NCI-H460 (cell line): ENCODE measurements at regions not wholly inside any gene's neighbourhood (a gene's known extent, or its start where the extent isn't known, plus 50 kb on each side); places are given as distances from the start of the nearest gene placed in this dataset.
"Not testable (repeated sequence)": the region's sequence is repeated elsewhere in the genome, so short reads cannot be mapped to it uniquely, and the experiment has no call there.

ENCODE experiments used
- DNase-seq: peaks from one replicate; pipeline ENCODE4 v3.0.0-alpha.2; 2016; ENCODE audit warnings: low read depth; ENCODE audit errors: extremely low read depth

- DNase-seq: no peak
Observed at GRCh38 chr20:22814471-22815205, 220.5 kb upstream of the SSTR4 start.

DNA sequence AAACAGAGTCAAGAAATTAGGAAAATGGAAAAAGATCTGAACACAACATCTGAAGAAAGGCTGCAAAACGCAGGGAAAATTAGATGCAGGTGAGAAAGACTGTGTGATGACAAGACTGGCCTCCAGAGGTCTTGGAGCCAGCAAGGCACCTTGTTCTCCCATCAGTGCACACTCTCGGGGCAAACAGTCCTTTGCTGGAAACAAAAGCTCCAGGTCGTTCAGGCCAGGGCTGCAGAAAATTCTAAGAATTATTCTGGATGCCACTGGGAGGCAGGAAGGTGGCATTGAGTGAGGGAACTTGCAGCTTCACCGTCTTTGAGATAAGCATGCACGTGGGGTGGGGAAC lies 219.9 kb upstream of the SSTR4 start:
- DNase-seq: no peak

GRCh38 chr20:22815603-22816315 lies 219.4 kb upstream of the SSTR4 start:
- no peak for DNase-seq

- DNase-seq: no peak
Observed at GRCh38 chr20:22818636-22819035, 216.5 kb upstream of the SSTR4 start.

GRCh38 chr20:22819112-22819511 lies 216.0 kb upstream of the SSTR4 start:
- DNase-seq: no peak

DNA sequence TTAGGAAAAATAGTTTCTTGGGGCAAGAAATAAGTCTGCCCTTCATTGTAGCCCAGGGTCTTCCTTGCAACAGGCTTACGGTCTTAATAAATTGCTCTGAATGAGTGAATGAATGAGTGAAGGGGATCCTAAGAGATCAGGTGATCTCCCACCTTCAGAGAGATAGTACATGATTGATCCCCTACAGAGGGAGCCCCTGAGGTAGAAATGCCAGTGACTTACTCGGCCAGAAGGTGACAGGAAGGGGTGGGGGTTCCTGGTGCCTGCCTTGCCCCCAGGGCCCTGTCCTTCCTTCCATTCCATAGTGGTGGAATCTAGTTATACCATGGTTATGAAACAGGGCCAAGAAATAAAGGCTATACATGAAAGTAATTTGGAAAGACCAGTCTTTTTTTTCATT lies 215.3 kb upstream of the SSTR4 start:
- no peak for DNase-seq

DNA sequence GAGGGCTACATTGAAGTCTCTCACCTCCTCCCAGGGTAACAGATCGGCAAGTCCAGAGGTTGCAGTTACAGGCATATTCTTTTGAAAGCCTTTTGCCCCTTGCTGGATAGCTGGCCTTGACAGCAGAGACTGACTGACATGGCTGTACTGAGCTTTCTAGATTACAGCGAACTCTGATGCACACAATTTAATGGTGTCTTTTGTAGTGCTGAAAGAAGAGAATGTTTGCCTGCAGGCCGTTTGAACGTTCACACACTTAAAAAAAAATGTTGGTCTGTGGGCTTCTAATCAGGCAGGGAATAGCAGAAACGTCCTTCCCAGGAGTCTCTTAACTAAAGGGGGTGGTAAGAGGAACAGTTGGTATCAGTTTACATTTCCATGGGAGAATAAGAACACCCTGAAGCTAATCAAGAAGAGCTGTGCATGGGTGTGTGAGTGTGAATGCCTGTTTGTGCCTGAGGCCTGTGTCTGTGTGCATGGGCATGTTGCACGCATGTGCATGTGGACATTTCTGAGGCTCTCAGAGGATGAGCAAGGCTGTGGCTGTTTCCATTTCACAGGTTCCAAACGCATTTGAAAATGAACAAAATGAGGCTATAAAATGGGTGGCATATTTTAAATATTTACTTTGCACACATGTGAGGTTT lies 213.9 kb upstream of the SSTR4 start:
- no peak for DNase-seq

- no peak for DNase-seq
Observed at GRCh38 chr20:22821796-22822195, 213.3 kb upstream of the SSTR4 start.

- DNase-seq: no peak
Observed at GRCh38 chr20:22823119-22823518, 212.0 kb upstream of the SSTR4 start.

GRCh38 chr20:22824077-22824476 lies 211.0 kb upstream of the SSTR4 start:
- no peak for DNase-seq

- no peak for DNase-seq
Observed at GRCh38 chr20:22825076-22825475, 210.0 kb upstream of the SSTR4 start.

DNA sequence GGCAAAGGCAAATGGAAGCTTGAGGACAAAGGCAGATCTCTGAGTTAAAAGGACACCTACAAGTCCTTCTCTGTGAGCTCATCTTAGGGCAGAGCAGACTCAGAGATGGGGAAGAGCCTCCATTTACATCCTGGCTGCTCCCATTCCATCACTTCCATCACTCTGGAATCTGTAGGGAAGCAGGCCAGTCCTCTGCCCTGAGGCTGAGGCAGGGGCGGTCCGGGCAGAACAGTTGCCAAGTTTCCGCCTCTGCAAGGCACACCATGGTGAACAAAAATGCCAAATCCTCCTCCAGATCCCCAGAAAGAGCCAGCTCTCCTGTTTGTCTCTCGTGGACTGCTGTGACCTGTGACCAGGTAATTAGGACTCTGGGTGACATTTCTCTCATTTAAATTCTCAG lies 209.6 kb upstream of the SSTR4 start:
- no peak for DNase-seq

DNA sequence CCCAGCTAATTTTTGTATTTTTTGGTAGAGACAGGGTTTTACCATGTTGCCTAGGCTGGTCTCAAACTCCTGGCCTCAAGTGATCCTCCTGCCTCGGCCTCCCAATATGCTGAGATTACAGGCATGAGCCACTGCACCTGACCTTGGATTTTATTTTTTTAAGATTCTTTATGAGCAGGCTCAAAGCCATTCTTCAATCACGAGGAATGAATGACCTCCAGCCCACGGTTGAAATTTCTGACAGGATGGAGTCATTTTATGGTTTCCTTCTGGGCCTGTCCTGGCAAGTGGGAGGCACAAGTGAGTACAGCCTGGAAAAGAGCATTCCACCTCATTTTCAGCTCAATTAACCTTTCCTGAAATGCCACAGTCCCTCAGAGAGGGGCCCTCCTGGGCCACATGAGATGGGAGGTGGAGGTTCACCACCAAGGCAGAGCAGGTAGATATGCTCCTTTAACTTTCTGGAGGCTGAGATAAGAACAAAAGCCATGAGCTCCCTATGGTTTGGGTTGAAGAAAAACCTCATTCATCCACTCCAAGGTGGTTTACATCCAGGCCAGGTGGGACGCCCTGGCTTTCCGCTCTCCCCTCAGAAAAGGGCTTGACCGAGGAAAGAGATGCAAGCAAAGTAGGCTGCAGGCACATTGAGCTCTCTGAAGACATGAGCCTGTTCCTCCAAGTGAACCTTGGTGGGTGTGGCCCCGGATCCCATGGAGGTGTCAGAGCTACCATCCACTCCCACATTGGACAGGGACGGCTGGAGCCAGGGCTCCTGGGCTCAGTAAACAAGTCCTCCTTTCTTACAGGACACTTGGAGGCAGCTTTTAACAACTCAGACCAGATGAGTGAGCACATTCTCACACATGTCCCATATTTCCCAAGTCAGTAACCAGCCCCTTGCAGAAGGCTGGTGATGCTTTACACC lies 208.5 kb upstream of the SSTR4 start:
- no peak for DNase-seq

DNA sequence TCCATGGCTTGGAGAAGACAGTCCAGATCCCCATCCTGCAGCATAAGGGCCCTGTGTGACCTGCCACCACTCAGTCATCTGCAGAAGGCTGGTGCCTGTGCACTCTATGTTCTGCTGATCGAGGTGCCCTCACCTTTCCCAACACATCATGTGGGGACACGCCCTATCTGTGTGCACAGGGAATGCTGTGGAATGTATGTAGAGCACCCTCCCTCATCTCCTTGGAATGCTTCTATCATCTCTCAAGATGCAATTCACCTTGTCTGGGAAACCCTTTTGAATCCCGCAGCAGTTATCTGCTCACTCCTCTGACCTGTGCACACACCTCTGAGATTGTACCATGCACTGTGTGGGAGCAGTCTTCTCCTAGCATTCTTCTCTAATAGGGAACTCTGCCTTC lies 207.2 kb upstream of the SSTR4 start:
- DNase-seq: no peak

DNA sequence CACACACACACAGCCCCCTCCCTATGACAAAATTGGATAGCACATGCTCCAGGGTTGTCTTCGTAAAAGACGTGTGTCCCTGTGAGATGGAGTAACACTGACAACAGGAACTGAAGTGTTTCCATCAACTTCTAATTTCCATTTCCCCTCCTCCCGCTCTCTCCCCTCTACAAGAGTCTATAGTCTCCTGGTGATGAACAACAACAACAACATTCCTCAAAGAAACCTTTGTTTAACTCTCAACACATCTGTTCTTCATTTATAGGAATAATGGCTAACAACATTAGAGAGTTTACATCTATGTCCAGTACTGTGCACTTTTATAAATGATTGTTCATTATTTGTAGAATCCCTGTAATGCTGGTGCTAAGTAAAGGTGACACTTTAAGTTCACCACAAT lies 205.8 kb upstream of the SSTR4 start:
- no peak for DNase-seq

GRCh38 chr20:22830138-22830537 lies 205.0 kb upstream of the SSTR4 start:
- DNase-seq: no peak

- DNase-seq: not testable (repeated sequence)
Observed at GRCh38 chr20:22830715-22831114, 204.4 kb upstream of the SSTR4 start.

DNA sequence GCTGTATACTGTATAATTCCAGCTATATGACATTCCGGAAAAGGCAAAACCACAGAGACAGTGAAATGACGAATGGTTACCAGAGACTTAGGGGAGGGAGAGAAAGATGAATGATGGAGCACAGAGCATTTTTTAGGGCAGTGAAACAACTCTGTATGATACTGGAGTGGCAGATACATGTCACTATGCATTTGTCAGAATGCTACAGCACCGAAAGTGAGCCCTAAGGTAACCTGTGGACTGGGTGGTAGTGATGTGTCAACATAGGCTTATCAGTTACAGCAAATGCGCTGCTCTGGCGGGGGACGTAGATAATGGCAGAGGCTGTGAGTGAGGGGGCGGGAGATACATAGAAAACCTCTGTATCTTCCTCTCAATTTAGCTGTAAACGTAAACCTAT lies 201.3 kb upstream of the SSTR4 start:
- no peak for DNase-seq

DNA sequence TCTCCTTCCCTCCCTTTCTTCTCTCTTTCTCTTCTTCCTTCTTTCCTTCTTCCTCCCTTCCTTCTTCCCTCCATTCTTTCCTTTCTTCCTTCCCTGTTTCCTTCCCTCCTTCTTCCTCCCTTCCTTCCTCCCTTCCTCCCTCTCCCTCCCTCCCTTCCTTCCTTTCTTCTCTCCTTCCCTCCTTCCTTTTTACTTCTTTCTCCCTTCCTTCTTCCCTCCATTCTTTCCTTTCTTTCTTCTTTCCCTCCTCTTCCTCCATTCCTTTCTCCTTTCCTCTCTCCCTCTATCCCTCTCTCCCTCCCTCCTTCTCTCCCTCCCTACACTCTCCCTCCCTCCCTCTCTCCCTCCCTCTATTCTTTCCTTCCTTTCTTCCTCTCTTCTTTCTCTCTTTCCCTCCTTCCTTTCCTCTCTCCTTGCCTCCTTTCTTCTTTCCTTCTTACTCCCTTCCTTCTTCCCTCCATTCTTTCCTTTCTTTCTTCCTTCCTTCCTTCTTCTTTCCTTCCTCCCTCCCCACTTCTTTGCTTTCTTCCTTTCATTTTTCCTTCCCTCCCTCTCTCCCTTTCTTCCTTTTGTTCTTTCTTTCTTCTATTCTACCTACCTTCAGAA lies 200.4 kb upstream of the SSTR4 start:
- DNase-seq: no peak

GRCh38 chr20:22836211-22836610 lies 198.9 kb upstream of the SSTR4 start:
- DNase-seq: no peak

DNA sequence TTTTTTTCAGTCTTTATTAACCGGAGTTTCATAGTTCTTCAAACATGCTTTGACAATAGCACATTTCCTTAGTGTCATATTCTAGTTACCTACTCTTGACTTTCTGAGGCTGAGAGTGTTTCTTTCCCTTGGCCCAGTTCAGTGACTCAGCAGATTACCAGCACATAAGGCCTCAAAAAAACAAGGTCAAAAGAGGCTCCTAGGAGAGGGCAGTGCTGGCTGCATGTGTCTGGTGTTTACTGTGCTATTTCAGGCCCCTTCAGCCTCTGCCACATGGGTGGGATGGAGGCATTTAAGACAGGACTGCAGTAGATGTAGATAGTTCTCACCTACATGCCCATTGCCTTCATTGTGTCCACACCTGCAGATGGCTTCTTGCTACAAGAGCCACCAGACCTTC lies 198.2 kb upstream of the SSTR4 start:
- no peak for DNase-seq
